Astrocyte of the spinal cord (primary cell): ENCODE measurements at regions not wholly inside any gene's neighbourhood (a gene's known extent, or its start where the extent isn't known, plus 50 kb on each side); places are given as distances from the start of the nearest gene placed in this dataset.

Experiments
- DNase-seq: peaks from one replicate; pipeline ENCODE4 v3.0.0; 2011; ENCODE audit warnings: low read depth, low spot score
- H3K4me3 ChIP-seq: 2 replicates; pipeline ENCODE4 v1.5.1; 2011; ENCODE audit warnings: low read depth, mild to moderate bottlenecking, low read length, moderate library complexity
- in situ Hi-C: cut with HindIII; loops from 2 replicates; pipeline ENCODE4 v1.10.0; 2017; ENCODE audit warnings: low sequenced_read_pairs
- TF ChIP-seq, protein P1 (sequence below): IDR thresholded peaks from 2 replicates; pipeline ENCODE4 v1.5.1; 2012; ENCODE audit warnings: low read depth, mild to moderate bottlenecking, low read length, inconsistent platforms

- TF ChIP-seq, protein P1, sequence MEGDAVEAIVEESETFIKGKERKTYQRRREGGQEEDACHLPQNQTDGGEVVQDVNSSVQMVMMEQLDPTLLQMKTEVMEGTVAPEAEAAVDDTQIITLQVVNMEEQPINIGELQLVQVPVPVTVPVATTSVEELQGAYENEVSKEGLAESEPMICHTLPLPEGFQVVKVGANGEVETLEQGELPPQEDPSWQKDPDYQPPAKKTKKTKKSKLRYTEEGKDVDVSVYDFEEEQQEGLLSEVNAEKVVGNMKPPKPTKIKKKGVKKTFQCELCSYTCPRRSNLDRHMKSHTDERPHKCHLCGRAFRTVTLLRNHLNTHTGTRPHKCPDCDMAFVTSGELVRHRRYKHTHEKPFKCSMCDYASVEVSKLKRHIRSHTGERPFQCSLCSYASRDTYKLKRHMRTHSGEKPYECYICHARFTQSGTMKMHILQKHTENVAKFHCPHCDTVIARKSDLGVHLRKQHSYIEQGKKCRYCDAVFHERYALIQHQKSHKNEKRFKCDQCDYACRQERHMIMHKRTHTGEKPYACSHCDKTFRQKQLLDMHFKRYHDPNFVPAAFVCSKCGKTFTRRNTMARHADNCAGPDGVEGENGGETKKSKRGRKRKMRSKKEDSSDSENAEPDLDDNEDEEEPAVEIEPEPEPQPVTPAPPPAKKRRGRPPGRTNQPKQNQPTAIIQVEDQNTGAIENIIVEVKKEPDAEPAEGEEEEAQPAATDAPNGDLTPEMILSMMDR = no peak
- in situ Hi-C loops = no loop called here
- no peak overlapping the region for H3K4me3 ChIP-seq
Measured at GRCh38 chr4:79210636-79211049, 115.2 kb downstream of the NAA11 start.

DNA sequence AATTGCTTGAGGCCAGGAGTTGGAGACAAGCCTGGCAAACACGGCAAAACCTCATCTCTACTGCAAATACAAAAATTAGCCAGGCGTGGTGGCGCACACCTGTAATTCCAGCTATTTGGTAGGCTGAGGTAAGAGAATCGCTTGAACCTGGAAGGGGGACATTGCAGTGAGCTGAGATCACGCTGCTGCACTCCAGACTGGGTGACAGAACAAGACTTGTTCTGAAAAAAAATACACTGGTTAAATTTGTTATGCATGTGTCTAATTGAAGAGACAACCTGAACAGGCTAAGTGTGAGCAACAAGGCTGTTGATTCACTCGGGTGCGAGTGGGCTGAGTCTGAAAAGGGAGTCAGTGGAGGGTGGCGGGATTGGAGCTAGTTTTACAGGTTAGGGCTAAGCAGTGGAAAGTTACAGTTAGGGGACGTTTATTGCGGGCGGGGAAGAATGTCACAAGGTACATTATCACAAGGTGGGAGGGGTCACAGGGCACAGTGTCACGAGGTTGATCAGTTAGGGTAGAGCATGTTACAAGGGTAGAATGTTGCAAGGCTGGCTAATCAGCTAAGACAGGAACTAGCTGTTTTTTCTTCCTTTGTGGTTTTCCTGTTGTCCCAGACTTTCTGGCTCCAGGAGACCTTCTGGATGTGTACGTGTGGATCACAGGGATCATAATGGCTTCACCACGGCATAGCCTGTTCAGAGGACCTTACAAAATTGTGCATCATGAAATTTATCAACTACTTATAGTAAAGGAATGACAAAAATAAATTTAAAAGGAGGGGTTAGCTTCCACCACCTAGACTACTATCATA, 115.8 kb downstream of the NAA11 start:
- in situ Hi-C loops = no loop called here
- TF ChIP-seq, protein P1 = no peak
- no peak for DNase-seq
- H3K4me3 ChIP-seq = no peak overlapping the region

More at GRCh38 chr4:79210636-79211049, 115.2 kb downstream of the NAA11 start:
- no peak for DNase-seq

DNA sequence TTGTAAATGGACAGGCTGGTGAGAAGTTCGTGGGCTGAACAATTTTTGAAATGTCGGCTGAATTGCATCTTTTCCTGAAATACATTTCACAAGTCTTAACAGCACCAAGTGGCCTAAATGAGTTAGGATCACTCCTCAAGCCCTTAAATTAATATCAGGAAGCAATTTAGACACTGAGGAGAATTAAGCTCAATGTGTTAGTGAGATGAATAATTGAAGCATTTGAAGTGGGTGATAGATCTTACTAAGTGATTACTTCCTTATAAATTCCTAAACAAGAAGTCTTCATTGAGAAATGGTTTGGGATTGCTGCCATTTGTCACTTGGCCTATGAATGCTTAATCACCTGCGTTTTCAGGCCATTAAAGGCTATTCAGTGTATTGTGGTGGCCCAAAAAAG, 116.8 kb downstream of the NAA11 start:
- in situ Hi-C loops = no loop called here
- TF ChIP-seq, protein P1 = no peak
- DNase-seq = no peak
- no peak overlapping the region for H3K4me3 ChIP-seq

DNA sequence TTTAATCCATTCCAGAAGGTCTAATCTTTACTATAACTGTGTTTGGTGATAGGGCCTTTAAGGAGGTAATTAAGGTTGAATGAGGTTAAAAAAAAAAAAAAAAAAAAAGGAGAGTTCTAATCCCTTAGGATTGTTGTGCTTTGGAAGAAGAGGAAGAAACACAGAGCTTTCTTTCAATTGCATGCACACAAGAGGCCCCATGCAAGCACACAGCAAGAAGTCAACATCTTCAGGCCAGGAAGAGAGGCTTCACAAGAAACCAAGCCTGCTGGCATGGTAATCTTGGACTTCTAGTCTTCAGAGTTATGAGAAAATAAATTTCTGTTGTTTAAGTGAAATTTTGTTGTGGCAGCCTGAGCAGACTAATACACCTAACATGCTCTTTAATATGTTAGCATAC, 118.6 kb downstream of the NAA11 start:
- TF ChIP-seq, protein P1 = no peak
- DNase-seq = no peak
- H3K4me3 ChIP-seq = no peak overlapping the region
- in situ Hi-C loops = no loop called here

- TF ChIP-seq, protein P1 = no peak
- in situ Hi-C loops = no loop called here
- H3K4me3 ChIP-seq = no peak overlapping the region
- DNase-seq = no peak
Measured at GRCh38 chr4:79206660-79207059, 119.2 kb downstream of the NAA11 start.

DNA sequence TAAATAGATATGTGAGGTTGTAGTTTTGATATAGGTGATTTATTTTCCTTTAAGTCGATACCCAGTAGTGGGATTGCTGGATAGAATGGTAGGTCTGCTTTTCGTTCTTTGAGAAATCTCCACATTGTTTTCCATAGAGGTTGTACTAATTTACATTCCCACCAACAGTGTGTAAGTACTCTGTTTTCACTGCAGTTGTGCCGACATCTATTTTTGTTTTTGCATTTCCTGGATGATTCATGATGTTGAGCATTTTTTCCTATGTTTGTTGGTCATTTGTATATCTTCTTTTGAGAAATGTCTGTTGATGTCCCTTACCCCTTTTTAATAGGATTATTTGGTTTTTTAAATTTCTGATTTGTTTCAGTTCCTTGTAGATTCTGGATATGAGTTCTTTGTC, 120.7 kb downstream of the NAA11 start:
- TF ChIP-seq, protein P1 = no peak
- no peak for DNase-seq
- in situ Hi-C loops = no loop called here
- no peak overlapping the region for H3K4me3 ChIP-seq
